H1 (cell line): ENCODE measurements at regions not wholly inside any gene's neighbourhood (a gene's known extent, or its start where the extent isn't known, plus 50 kb on each side); places are given as distances from the start of the nearest gene placed in this dataset.

Source experiments
- CTCF ChIA-PET: fragments of 300-600 bp; sonication (Branson Sonifier 250); formaldehyde crosslinking; loops from one replicate; lab custom pipeline; 2021; ENCODE audit not compliant: partially characterized antibody; lab: Charles Lee
- POLR2A ChIA-PET: fragments of 300-600 bp; sonication (Branson Sonifier 250); formaldehyde crosslinking; loops from one replicate; lab custom pipeline; 2021; ENCODE audit warnings: inconsistent platforms; ENCODE audit not compliant: partially characterized antibody; lab: Charles Lee
- DNase-seq, 2 experiments: peaks; one replicate each; pipeline versions ENCODE4 v3.0.0 to v3.0.0-alpha.2; 2010 to 2022; ENCODE audit warnings: low spot score in 2 of 2, low read depth in 1 of 2, mixed read lengths in 1 of 2
- FAIRE-seq: peaks from 2 replicates; lab custom pipeline; 2011; peaks lifted over from hg19 to GRCh38; lab: Jason Lieb, UNC
- H2AFZ ChIP-seq: 2 replicates; pipeline ENCODE4 v1.8.1; 2012; ENCODE audit warnings: low read length, inconsistent platforms
- H2AK5ac ChIP-seq: 2 replicates; pipeline ENCODE4 v1.6.1; 2013; ENCODE audit warnings: low read depth, low read length
- H2BK120ac ChIP-seq: replicated peaks from 2 replicates; pipeline ENCODE3; 2013; ENCODE audit warnings: low read depth, low read length, inconsistent platforms
- H2BK12ac ChIP-seq: 2 replicates; pipeline ENCODE4 v1.6.1; 2013; ENCODE audit warnings: low read depth, low read length
- H2BK15ac ChIP-seq: 2 replicates; pipeline ENCODE4 v1.6.1; 2013; ENCODE audit warnings: low read length
- H2BK20ac ChIP-seq: 2 replicates; pipeline ENCODE4 v1.6.1; 2013; ENCODE audit warnings: low read length
- H2BK5ac ChIP-seq: 2 replicates; pipeline ENCODE4 v1.6.1; 2013; ENCODE audit warnings: low read depth, low read length
- H3K14ac ChIP-seq: 2 replicates; pipeline ENCODE4 v1.6.1; 2013; ENCODE audit warnings: inconsistent platforms; ENCODE audit not compliant: insufficient read length
- H3K18ac ChIP-seq: 2 replicates; pipeline ENCODE4 v1.6.1; 2013; ENCODE audit warnings: low read length; ENCODE audit errors: extremely low read depth
- H3K23ac ChIP-seq: 2 replicates; pipeline ENCODE4 v1.6.1; 2013; ENCODE audit warnings: inconsistent platforms; ENCODE audit not compliant: insufficient read length
- H3K23me2 ChIP-seq: 2 replicates; pipeline ENCODE4 v1.6.1; 2013; ENCODE audit warnings: low read depth, low read length
- H3K27ac ChIP-seq: 2 replicates; pipeline ENCODE4 v1.6.1; 2011; ENCODE audit warnings: low read depth, low read length, inconsistent platforms
- H3K27me3 ChIP-seq, 4 experiments: replicated peaks in 1 of 4; 1 replicate in 1 of 4; 2 replicates in 3 of 4; pipeline versions ENCODE4 v1.6.1 to v1.8.1; 2011 to 2013; ENCODE audit warnings: low read length in 3 of 4, mild to moderate bottlenecking in 3 of 4, inconsistent platforms in 2 of 4, mixed read lengths in 2 of 4, moderate library complexity in 1 of 4; ENCODE audit not compliant: control insufficient read depth in 3 of 4, insufficient read depth in 3 of 4; ENCODE audit errors: extremely low read depth in 1 of 4
- H3K36me3 ChIP-seq, 4 experiments: 2 replicates each; pipeline versions ENCODE4 v1.6.1 to v1.8.1; 2011 to 2013; ENCODE audit warnings: mild to moderate bottlenecking in 4 of 4, low read length in 3 of 4, moderate library complexity in 2 of 4, control low read depth in 1 of 4, inconsistent platforms in 1 of 4; ENCODE audit not compliant: insufficient read depth in 4 of 4, control insufficient read depth in 2 of 4
- H3K4ac ChIP-seq: replicated peaks from 2 replicates; pipeline ENCODE3; 2013; ENCODE audit warnings: low read length, low read depth, mixed read lengths, inconsistent platforms; ENCODE audit not compliant: insufficient read length
- H3K4me1 ChIP-seq, 4 experiments: replicated peaks in 1 of 4; 1 replicate in 1 of 4; 2 replicates in 3 of 4; pipeline versions ENCODE4 v1.6.1 to v1.8.1; 2011 to 2013; ENCODE audit warnings: low read length in 3 of 4, inconsistent platforms in 2 of 4, mixed read lengths in 1 of 4; ENCODE audit not compliant: insufficient read depth in 4 of 4, control insufficient read depth in 3 of 4
- H3K4me2 ChIP-seq, 2 experiments: 2 replicates each; pipeline versions ENCODE4 v1.6.1 to v1.8.1; 2011 to 2013; ENCODE audit warnings: low read depth in 2 of 2, low read length in 2 of 2, control low read depth in 1 of 2, inconsistent platforms in 1 of 2, mild to moderate bottlenecking in 1 of 2; ENCODE audit not compliant: insufficient read depth in 1 of 2
- H3K4me3 ChIP-seq, 4 experiments: fragments of 200-600, 300-600 bp in 1 of 4; sonication (generic), shearing (Covaris generic), sonication (Bioruptor Twin) in 1 of 4; 2 replicates each; pipeline versions ENCODE4 v1.5.1 to v1.8.1; 2011 to 2016; ENCODE audit warnings: low read length in 4 of 4, low read depth in 3 of 4, control low read depth in 2 of 4, inconsistent platforms in 2 of 4, mild to moderate bottlenecking in 2 of 4, mixed read lengths in 1 of 4, moderate library complexity in 1 of 4; ENCODE audit not compliant: insufficient read depth in 2 of 4; ENCODE audit errors: extremely low read depth in 1 of 4
- H3K56ac ChIP-seq: replicated peaks from 2 replicates; pipeline ENCODE3; 2013; ENCODE audit warnings: low read depth, mild to moderate bottlenecking, mixed read lengths, low read length, inconsistent platforms; ENCODE audit not compliant: insufficient read length
- H3K79me1 ChIP-seq: 2 replicates; pipeline ENCODE4 v1.6.1; 2013; ENCODE audit warnings: low read depth, low read length, control low read depth
- H3K79me2 ChIP-seq, 2 experiments: 2 replicates each; pipeline versions ENCODE4 v1.6.1 to v1.8.1; 2012 to 2013; ENCODE audit warnings: low read length in 2 of 2, mild to moderate bottlenecking in 2 of 2, inconsistent platforms in 1 of 2; ENCODE audit not compliant: insufficient read depth in 2 of 2, control insufficient read depth in 1 of 2
- H3K9ac ChIP-seq, 4 experiments: replicated peaks in 1 of 4; 1 replicate in 1 of 4; 2 replicates in 3 of 4; pipeline versions ENCODE4 v1.6.1 to v1.8.1; 2011 to 2013; ENCODE audit warnings: low read depth in 3 of 4, low read length in 3 of 4, control low read depth in 2 of 4, mild to moderate bottlenecking in 2 of 4, moderate library complexity in 2 of 4, inconsistent platforms in 1 of 4; ENCODE audit errors: extremely low read depth in 1 of 4
- H3K9me3 ChIP-seq, 2 experiments: 2 replicates each; pipeline versions ENCODE4 v1.6.1 to v1.8.1; 2012 to 2013; ENCODE audit warnings: mild to moderate bottlenecking in 2 of 2, moderate library complexity in 2 of 2, control low read depth in 1 of 2, inconsistent platforms in 1 of 2, low read depth in 1 of 2, low read length in 1 of 2, mixed read lengths in 1 of 2; ENCODE audit not compliant: insufficient read depth in 2 of 2
- H4K20me1 ChIP-seq, 2 experiments: replicated peaks in 1 of 2; 2 replicates each; pipeline versions ENCODE3 to v1.8.1; 2011 to 2013; ENCODE audit warnings: inconsistent platforms in 2 of 2, low read length in 2 of 2, mild to moderate bottlenecking in 1 of 2; ENCODE audit not compliant: insufficient read depth in 2 of 2, control insufficient read depth in 1 of 2
- H4K5ac ChIP-seq: 2 replicates; pipeline ENCODE4 v1.6.1; 2013; ENCODE audit warnings: low read length, low read depth, mixed read lengths, inconsistent platforms; ENCODE audit not compliant: insufficient read length
- H4K8ac ChIP-seq: 2 replicates; pipeline ENCODE4 v1.8.0; 2013; ENCODE audit warnings: mild to moderate bottlenecking, moderate library complexity, low read length, inconsistent platforms; ENCODE audit not compliant: insufficient read depth; ENCODE audit errors: extremely low read depth
- H4K91ac ChIP-seq: replicated peaks from 2 replicates; pipeline ENCODE3; 2013; ENCODE audit warnings: low read length, mixed read lengths, inconsistent platforms; ENCODE audit not compliant: insufficient read length
- ATF2 ChIP-seq: IDR thresholded peaks from 2 replicates; pipeline ENCODE4 v1.6.1; 2012; ENCODE audit warnings: low read length, inconsistent platforms
- ATF3 ChIP-seq: IDR thresholded peaks from 2 replicates; pipeline ENCODE4 v1.6.1; 2011; ENCODE audit warnings: low read depth, mild to moderate bottlenecking, low read length; ENCODE audit not compliant: insufficient read depth
- MAFK ChIP-seq: IDR thresholded peaks from 2 replicates; pipeline ENCODE4 v1.6.1; 2012; ENCODE audit warnings: low read depth, mild to moderate bottlenecking, improper control_type of control experiment, low read length
- RFX5 ChIP-seq: IDR thresholded peaks from 2 replicates; pipeline ENCODE4 v1.6.1; 2011; ENCODE audit warnings: low read depth, low read length, improper control_type of control experiment, borderline replicate concordance
- SIX5 ChIP-seq: IDR thresholded peaks from 2 replicates; pipeline ENCODE4 v1.6.1; 2011; ENCODE audit warnings: mild to moderate bottlenecking, low read depth, low read length
- WGBS, 2 experiments: shearing (Covaris generic) in 1 of 2; methylation state at CpG; one replicate each; pipeline versions ENCODE4 v1.1.6 to v1.1.7; 2013 to 2015; ENCODE audit warnings: low lambda C conversion rate in 2 of 2, mixed read lengths in 2 of 2, inconsistent platforms in 1 of 2, low coverage in 1 of 2, missing lambda C conversion rate in 1 of 2; ENCODE audit not compliant: insufficient replicate concordance in 2 of 2, insufficient coverage in 1 of 2, insufficient read length in 1 of 2; ENCODE audit errors: extremely low coverage in 1 of 2, missing lambda C conversion rate in 1 of 2; 5-methylcytosine and 5-hydroxymethylcytosine counted together

- no peak for TF ChIP-seq ATF2
- no peak for TF ChIP-seq SIX5
- no peak for TF ChIP-seq ATF3
- TF ChIP-seq MAFK = no peak
- TF ChIP-seq RFX5 = no peak
- no peak overlapping the region for H3K4me2 ChIP-seq
Observed at GRCh38 chr5:167730656-167731055, 560.8 kb upstream of the WWC1 start.

More at GRCh38 chr5:167730656-167731055, 560.8 kb upstream of the WWC1 start:
- Histone ChIP-seq H3K79me2 (no peaks in the 10 kb centered on the region), H4K8ac (no peak overlapping the region), H2BK20ac (no peak overlapping the region), H3K4me3 (no peak overlapping the region), H2AFZ (no peak overlapping the region), H3K27me3 (no peaks in the 10 kb centered on the region), H3K9ac (no peak overlapping the region), H3K56ac (no peak overlapping the region), H3K79me1 (no peaks in the 10 kb centered on the region), H3K4ac (no peak overlapping the region), H3K4me1 (peaks cover 0 to 9% (median 5%) of the 10 kb centered on the region in 4 experiments; a peak in 3 of 7 replicates), H4K91ac (no peak overlapping the region), H3K23me2 (no peaks in the 10 kb centered on the region), H4K5ac (no peak overlapping the region), H2AK5ac (no peak overlapping the region), H2BK5ac (no peak overlapping the region), H4K20me1 (no peaks in the 10 kb centered on the region), H3K27ac (no peak overlapping the region), H3K23ac (no peak overlapping the region), H2BK12ac (no peak overlapping the region), H2BK120ac (no peak overlapping the region), H3K14ac (no peak overlapping the region), H3K9me3 (no peaks in the 10 kb centered on the region; a peak in 1 of 4 replicates), H3K36me3 (no peaks in the 10 kb centered on the region), H3K18ac (no peak overlapping the region), H2BK15ac (no peak overlapping the region)
- no peak for DNase-seq
- no peak for FAIRE-seq
- 90% methylated on average over 2 of the region's 2 CpGs; no CpG with 5 or more reads in 1 of the 2 experiments for WGBS, 2 experiments
- ChIA-PET POLR2A (interaction anchor here (1.0 to 1.7 kb wide), 2 partner anchors 9 to 15 kb away, joined by 3 to 5 read pairs; no protein-coding TSS in a partner anchor), CTCF (interaction anchor here (1.1 to 2.4 kb wide), 2 partner anchors 12 to 317 kb away, joined by 3 to 6 read pairs; no protein-coding TSS in a partner anchor)
